Tibial artery (tissue), 4 donors: ENCODE measurements at regions not wholly inside any gene's neighbourhood (a gene's known extent, or its start where the extent isn't known, plus 50 kb on each side); places are given as distances from the start of the nearest gene placed in this dataset.

Source experiments
- DNase-seq, 2 donors: peaks; one replicate each; pipeline ENCODE4 v3.0.0-alpha.2; 2019
- H3K27ac ChIP-seq, 2 donors: fragments of 200-600 bp; sonication (generic) in 1 of 2; 1 replicate in 1 of 2; 2 replicates in 1 of 2; pipeline ENCODE4 v1.5.1; 2018 to 2019; ENCODE audit warnings: mild to moderate bottlenecking in 1 of 2
- H3K27me3 ChIP-seq, 2 donors: fragments of 200-600 bp; sonication (generic) in 1 of 2; one replicate each; pipeline versions ENCODE4 v1.5.1 to v1.6.0; 2016 to 2019
- H3K36me3 ChIP-seq, 3 donors: fragments of 200-600 bp; sonication (generic) in 2 of 3; one replicate each; pipeline ENCODE4 v1.5.1; 2016 to 2019; ENCODE audit warnings: mild to moderate bottlenecking in 2 of 3
- H3K4me1 ChIP-seq, 4 donors: fragments of 200-600 bp; sonication (generic) in 2 of 4; 1 replicate in 3 of 4; 2 replicates in 1 of 4; pipeline ENCODE4 v1.5.1; 2016 to 2019
- H3K4me3 ChIP-seq, 2 donors: fragments of 200-600 bp; sonication (generic) in 1 of 2; 1 replicate in 1 of 2; 2 replicates in 1 of 2; pipeline ENCODE4 v1.5.1; 2018 to 2019; ENCODE audit warnings: mild to moderate bottlenecking in 2 of 2
- H3K9me3 ChIP-seq, 3 donors: fragments of 200-600 bp; sonication (generic) in 1 of 3; one replicate each; pipeline ENCODE4 v1.5.1; 2016 to 2019
- intact Hi-C: fragments of 100-400 bp; cut with DNase I; formaldehyde crosslinking; loops from one replicate; pipeline ENCODE4 v1.15.0; 2023; ENCODE audit warnings: low total_unique reads
- TF ChIP-seq, protein P1 (sequence below), 2 experiments: fragments of 200-600 bp in 1 of 2; fragments of 450-650 bp in 1 of 2; IDR thresholded peaks; one replicate each; pipeline ENCODE4 v1.5.1; 2017 to 2019; ENCODE audit warnings: antibody characterized with exemption in 2 of 2, mild to moderate bottlenecking in 1 of 2, moderate library complexity in 1 of 2

DNA sequence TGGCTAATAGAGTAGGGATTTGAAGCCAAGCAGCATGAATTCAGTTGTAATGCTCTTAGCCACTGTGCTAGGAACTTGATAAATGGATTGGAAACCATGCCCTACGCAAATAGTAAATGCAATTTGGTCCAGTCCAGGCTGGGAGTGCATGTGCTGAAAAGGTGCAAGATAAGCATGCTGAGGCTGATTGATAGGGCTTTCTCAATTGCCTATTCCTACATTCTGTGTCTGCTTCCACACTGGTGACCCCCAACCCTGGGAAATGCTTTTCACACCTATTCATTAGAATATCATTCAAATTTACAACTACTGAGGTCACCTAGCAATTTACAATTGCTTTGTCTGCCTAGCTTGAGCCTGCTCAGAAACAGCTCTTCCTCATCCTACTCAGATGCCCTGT, 84.7 kb upstream of the SLC25A36 start:
- no peak overlapping the region for H3K4me3 ChIP-seq

DNA sequence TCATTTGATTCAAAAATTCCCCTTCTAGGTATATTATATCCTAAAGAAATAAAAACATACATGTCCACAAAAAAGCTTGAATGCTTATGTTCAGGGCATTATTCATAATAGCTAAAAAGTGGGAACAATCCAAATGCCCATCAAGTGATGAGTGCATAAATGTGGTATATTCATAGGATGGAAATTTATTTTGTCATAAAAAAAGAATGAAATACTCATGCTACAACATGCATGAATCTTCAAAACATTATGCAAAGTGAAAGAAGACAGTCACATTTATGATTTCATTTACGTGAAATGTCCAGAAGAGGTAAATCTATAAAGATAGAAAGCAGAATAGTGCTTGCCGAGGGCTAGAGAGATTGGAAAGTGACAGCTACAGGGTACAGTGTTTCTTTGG, 83.6 kb upstream of the SLC25A36 start:
- no peaks in the 10 kb centered on the region for H3K36me3 ChIP-seq
- H3K9me3 ChIP-seq = no peaks in the 10 kb centered on the region
- intact Hi-C loops = no loop called here
- no peak overlapping the region for H3K4me3 ChIP-seq
- no peak overlapping the region for H3K27ac ChIP-seq
- DNase-seq = no peak
- H3K27me3 ChIP-seq = no peaks in the 10 kb centered on the region
- no peaks in the 10 kb centered on the region for H3K4me1 ChIP-seq
- TF ChIP-seq, protein P1, sequence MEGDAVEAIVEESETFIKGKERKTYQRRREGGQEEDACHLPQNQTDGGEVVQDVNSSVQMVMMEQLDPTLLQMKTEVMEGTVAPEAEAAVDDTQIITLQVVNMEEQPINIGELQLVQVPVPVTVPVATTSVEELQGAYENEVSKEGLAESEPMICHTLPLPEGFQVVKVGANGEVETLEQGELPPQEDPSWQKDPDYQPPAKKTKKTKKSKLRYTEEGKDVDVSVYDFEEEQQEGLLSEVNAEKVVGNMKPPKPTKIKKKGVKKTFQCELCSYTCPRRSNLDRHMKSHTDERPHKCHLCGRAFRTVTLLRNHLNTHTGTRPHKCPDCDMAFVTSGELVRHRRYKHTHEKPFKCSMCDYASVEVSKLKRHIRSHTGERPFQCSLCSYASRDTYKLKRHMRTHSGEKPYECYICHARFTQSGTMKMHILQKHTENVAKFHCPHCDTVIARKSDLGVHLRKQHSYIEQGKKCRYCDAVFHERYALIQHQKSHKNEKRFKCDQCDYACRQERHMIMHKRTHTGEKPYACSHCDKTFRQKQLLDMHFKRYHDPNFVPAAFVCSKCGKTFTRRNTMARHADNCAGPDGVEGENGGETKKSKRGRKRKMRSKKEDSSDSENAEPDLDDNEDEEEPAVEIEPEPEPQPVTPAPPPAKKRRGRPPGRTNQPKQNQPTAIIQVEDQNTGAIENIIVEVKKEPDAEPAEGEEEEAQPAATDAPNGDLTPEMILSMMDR (IDR thresholded peaks at IDR 0.05) = no peak

More for the DNA sequence above, 84.7 kb upstream of the SLC25A36 start:
- Histone ChIP-seq H3K4me1 (no peaks in the 10 kb centered on the region), H3K27ac (no peak overlapping the region), H3K9me3 (no peaks in the 10 kb centered on the region), H3K27me3 (no peaks in the 10 kb centered on the region), H3K36me3 (no peaks in the 10 kb centered on the region)
- DNase-seq = no peak
- intact Hi-C loops = no loop called here
- TF ChIP-seq, protein P1 (IDR thresholded peaks at IDR 0.05) = no peak

DNA sequence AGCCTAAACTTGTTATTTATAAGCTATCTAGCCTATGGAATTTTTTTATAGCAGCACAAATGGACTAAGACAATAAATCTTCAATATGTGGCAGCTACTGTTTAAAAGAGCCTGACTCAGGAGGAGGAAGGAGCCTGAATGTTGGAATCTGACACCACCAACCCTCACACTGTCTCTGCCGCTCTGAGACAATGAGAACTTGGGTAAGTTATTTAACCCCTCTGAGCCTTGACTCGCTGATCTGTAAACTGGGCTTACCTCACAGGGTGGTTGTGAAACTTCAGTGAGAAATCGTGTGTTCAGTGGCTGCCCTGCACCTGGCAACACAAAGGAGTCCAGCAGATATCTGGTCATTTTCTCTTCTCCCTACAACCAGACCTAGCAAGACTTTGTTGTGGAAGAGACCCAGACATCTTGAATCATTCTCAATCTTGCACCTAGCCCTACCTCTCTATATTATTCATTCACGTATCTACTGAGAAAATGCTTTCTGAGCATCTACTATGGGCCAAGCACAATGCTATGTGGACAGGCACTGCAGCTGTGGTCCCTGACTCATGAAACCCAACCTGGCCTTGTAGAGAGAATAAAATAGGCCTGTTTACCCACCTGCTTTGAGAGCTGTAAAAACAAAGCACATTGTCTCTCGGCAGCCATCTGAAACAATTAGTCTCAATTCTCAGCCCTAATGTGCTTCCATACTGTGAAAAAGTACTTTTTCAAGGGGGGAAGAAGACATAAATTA, 81.9 kb upstream of the SLC25A36 start:
- Histone ChIP-seq H3K4me1 (no peaks in the 10 kb centered on the region), H3K27me3 (no peaks in the 10 kb centered on the region), H3K4me3 (no peak overlapping the region), H3K27ac (no peak overlapping the region), H3K9me3 (no peaks in the 10 kb centered on the region), H3K36me3 (no peaks in the 10 kb centered on the region)
- DNase-seq = no peak
- intact Hi-C loops = loop anchor here (10.0 kb wide), 1 partner anchor 1435 kb away; no protein-coding TSS in a partner anchor
- TF ChIP-seq, protein P1 (IDR thresholded peaks at IDR 0.05) = no peak

GRCh38 chr3:140863580-140864009, 78.0 kb upstream of the SLC25A36 start:
- no peak overlapping the region for H3K27ac ChIP-seq
- no peaks in the 10 kb centered on the region for H3K27me3 ChIP-seq
- no peak overlapping the region for H3K4me3 ChIP-seq
- H3K9me3 ChIP-seq = no peaks in the 10 kb centered on the region
- H3K4me1 ChIP-seq = no peaks in the 10 kb centered on the region
- TF ChIP-seq, protein P1 (IDR thresholded peaks at IDR 0.05) = peak; percentile 18 to 19
- peak in 1 of 2 donors; percentile 36 for DNase-seq
- H3K36me3 ChIP-seq = no peaks in the 10 kb centered on the region
- intact Hi-C loops = loop anchor here (10.0 kb wide), 1 partner anchor 1439 kb away; no protein-coding TSS in a partner anchor

DNA sequence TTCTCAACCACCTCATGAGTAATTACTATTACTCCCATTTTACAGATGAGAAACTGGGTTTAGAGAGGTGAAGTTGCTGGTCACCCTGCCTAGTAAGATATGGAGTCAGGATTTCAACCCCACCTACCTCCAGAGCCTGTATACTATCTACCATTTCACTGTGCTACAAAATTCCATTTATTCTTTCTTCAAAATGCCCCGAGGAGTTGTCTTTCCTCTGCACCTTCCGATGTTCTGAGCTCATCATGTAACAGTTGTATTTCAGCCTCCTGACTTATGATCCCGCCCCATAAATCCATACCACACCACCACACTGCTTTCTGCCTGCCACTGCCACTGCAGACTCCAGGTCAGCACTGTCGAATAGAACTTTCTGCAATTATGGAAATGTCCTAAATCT, 71.3 kb upstream of the SLC25A36 start:
- TF ChIP-seq, protein P1 (IDR thresholded peaks at IDR 0.05) = no peak
- H3K9me3 ChIP-seq = no peaks in the 10 kb centered on the region
- no peak overlapping the region for H3K4me3 ChIP-seq
- H3K36me3 ChIP-seq = no peaks in the 10 kb centered on the region
- H3K27ac ChIP-seq = no peak overlapping the region
- no peaks in the 10 kb centered on the region for H3K4me1 ChIP-seq
- DNase-seq = no peak
- intact Hi-C loops = no loop called here
- H3K27me3 ChIP-seq = no peaks in the 10 kb centered on the region
